AG04449 (cell line): ENCODE measurements at regions not wholly inside any gene's neighbourhood (a gene's known extent, or its start where the extent isn't known, plus 50 kb on each side); places are given as distances from the start of the nearest gene placed in this dataset.

Experiments used
- CTCF ChIA-PET: fragments of 350-600 bp; formaldehyde crosslinking; extraction: SDS; loops from one replicate; lab custom pipeline; 2021; ENCODE audit warnings: antibody characterized with exemption; lab: Yijun Ruan, JAX
- POLR2A ChIA-PET: fragments of 400-600, 350-600 bp; formaldehyde crosslinking; extraction: SDS; loops from one replicate; lab custom pipeline; 2020; ENCODE audit warnings: antibody characterized with exemption, inconsistent platforms; lab: Yijun Ruan, JAX
- DNase-seq: peaks from one replicate; pipeline ENCODE4 v3.0.0-alpha.2; 2010; ENCODE audit warnings: low read depth, low spot score
- H3K4me3 ChIP-seq: 2 replicates; pipeline ENCODE4 v1.5.1; 2011; ENCODE audit warnings: low read depth, mild to moderate bottlenecking, control low read depth, low read length
- CTCF ChIP-seq: IDR thresholded peaks from one replicate; pipeline ENCODE4 v1.5.1; 2011; ENCODE audit warnings: mild to moderate bottlenecking, moderate library complexity, low read length, control low read depth, inconsistent platforms; ENCODE audit not compliant: insufficient read depth; ENCODE audit errors: missing control alignments

DNA sequence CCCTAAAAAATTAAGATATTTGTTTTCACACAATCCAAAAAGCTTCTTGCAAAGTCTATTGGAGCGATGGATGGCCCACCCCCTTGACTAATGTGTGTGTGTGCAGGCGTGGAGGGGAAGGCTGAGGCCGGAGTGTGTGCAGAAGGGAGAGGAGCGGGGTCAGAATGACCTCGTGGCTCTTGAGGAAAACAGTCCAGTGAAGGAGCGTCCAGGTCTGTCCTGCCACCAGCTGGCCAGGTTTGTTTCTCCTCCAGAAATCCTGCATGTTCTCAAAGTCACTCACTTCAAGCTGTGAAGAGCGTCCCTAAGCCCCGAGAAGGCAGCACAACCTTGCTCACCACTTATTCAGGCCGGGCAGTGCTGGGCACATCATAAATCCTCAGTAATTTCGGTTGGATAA is 69.5 kb upstream of the SSX2IP start:
- H3K4me3 ChIP-seq, result no peak overlapping the region
- POLR2A ChIA-PET, result no interaction called here
- CTCF ChIA-PET, result interaction anchor here (0.6 to 10.1 kb wide), 14 partner anchors 10 to 618 kb away, joined by 3 to 123 read pairs (median 6); no protein-coding TSS in a partner anchor
- no peak for DNase-seq
- no peak for TF ChIP-seq CTCF

DNA sequence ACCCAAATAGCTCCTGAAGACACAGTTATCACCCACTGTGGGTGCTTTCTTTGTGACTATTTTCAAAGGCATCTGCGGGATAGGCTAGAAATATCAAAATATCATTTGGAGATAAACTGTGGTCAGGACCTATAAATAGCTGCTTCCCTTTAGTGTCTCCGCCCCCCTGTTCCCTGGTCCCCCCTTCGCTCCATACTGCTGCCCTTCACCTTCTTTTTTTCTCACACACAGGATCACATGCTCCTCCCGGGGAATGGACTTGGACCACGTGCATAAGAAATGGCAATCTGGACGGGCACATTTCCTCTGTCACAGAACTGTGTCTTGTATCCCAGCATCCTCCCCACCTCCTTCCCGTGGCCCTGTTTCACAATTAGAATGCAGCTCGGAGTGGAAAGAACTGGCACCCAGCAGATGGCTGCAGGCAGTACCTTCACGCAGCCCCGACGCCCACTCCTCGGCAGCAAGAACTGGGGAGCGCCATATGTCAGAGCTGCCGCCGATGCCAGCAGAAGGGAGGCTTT is 68.8 kb upstream of the SSX2IP start:
- POLR2A ChIA-PET, result interaction anchor here (1.1 kb wide), 1 partner anchor 253 kb away, joined by 3 read pairs; the partner anchor contains the start of gene SPATA1
- DNase-seq, result no peak
- H3K4me3 ChIP-seq, result no peak overlapping the region; the same call in 1 of the 2 replicates
- TF ChIP-seq CTCF, result no peak
- CTCF ChIA-PET, result interaction anchor here (0.9 to 10.1 kb wide), 16 partner anchors 9 to 841 kb away, joined by 3 to 123 read pairs (median 4); no protein-coding TSS in a partner anchor

- no peak for DNase-seq
- ChIA-PET POLR2A (interaction anchor here (1.1 kb wide), 1 partner anchor 253 kb away, joined by 3 read pairs; the partner anchor contains the start of gene SPATA1), CTCF (interaction anchor here (0.9 to 10.1 kb wide), 16 partner anchors 8 to 840 kb away, joined by 3 to 123 read pairs (median 4); no protein-coding TSS in a partner anchor)
- no peak overlapping the region for H3K4me3 ChIP-seq
- no peak for TF ChIP-seq CTCF
Observed at GRCh38 chr1:84758476-84758875, 68.2 kb upstream of the SSX2IP start.

GRCh38 chr1:84757301-84757700 is 67.0 kb upstream of the SSX2IP start:
- TF ChIP-seq CTCF, result no peak
- ChIA-PET POLR2A (no interaction called here), CTCF (interaction anchor here (1.1 to 10.1 kb wide), 8 partner anchors 12 to 616 kb away, joined by 3 to 123 read pairs (median 6); no protein-coding TSS in a partner anchor)
- DNase-seq, result no peak
- H3K4me3 ChIP-seq, result no peak overlapping the region

GRCh38 chr1:84756455-84757082 is 66.3 kb upstream of the SSX2IP start:
- TF ChIP-seq CTCF, result no peak
- ChIA-PET POLR2A (no interaction called here), CTCF (interaction anchor here (1.1 to 10.1 kb wide), 8 partner anchors 12 to 615 kb away, joined by 3 to 123 read pairs (median 4); no protein-coding TSS in a partner anchor)
- no peak overlapping the region for H3K4me3 ChIP-seq
- no peak for DNase-seq

- ChIA-PET CTCF (interaction anchor here (0.7 to 10.1 kb wide), 12 partner anchors 7 to 615 kb away, joined by 3 to 123 read pairs (median 4); no protein-coding TSS in a partner anchor), POLR2A (no interaction called here)
- DNase-seq, result no peak
- H3K4me3 ChIP-seq, result no peak overlapping the region
- TF ChIP-seq CTCF, result no peak
Observed at GRCh38 chr1:84756001-84756400, 65.7 kb upstream of the SSX2IP start.
